ENCODE measurements at regions not wholly inside any gene's neighbourhood (a gene's known extent, or its start where the extent isn't known, plus 50 kb on each side); places are given as distances from the start of the nearest gene placed in this dataset.

DNA sequence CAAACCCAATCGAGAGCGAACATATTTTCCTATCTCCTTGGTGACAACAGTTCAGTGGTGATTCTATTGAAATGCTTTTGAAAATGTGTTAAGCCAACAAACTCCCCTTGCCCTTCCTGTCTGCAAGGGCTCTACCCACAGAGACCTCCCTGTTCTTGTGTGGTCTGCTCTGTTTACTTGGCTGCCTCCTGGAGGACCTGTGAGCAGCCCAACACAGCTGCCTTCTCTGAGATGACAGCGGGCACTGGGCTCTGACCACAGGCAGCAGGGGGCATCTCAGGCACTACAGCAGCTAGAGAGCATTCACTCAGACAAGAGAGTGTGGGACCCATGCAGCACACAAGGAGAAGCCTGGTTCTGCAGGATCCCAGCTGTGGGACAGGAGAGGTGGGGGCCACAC is 416.4 kb downstream of the TCERG1L start:
- ChIA-PET POLR2A (no interaction called here), CTCF (no interaction called here)
- no peak for DNase-seq (ENCODE audit: extremely low spot score)
- TF ChIP-seq LEF1 (IDR thresholded peaks at IDR 0.05; ENCODE audit: borderline replicate concordance) (no peak), SP1 (IDR thresholded peaks at IDR 0.05) (no peak), ARNT (IDR thresholded peaks at IDR 0.05) (no peak), HDGF (IDR thresholded peaks at IDR 0.05; ENCODE audit: borderline replicate concordance) (no peak), NFRKB (IDR thresholded peaks at IDR 0.05) (no peak)

DNA sequence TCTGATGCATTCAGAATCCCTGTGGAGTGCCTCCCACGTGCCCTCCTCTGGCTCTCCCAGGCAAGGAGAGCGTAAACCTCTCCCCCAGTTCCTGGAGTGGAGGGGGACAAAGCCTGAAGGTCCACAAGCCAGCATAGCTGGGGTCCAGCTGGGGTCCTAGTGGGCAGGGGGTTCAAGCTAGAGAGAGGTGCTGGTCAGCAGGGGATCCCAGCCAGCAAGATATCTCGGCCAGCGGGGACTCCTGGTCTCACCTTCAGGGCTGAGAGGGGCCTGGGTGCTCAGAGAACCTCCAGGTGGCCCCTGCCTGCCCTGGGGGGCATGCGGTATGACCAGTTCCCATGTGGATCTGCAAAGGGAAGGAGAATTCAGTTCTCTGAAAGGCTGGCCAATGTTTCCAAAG is 413.7 kb downstream of the TCERG1L start:
- ChIA-PET POLR2A (no interaction called here), CTCF (no interaction called here)
- DNase-seq (ENCODE audit: extremely low spot score), result no peak

DNA sequence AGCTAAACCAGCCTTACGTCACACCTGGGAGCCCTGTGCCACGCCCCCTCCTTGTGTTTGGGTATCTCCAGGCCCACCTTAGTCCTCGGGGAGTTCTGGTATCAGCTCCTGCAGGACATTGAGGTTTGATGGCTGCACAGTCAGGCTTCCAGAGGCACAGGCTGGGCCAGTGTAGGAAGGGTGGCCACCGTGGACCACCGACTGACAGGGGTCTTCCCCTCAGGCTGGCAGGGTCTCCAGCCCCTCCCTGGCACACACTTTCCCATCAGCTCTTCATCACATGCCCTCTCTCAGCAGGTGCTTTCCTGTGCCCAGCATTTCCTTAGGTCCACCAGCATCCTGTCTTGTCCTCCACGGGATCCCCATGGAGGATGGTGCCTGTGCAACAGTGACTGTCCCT is 413.1 kb downstream of the TCERG1L start:
- TF ChIP-seq HDGF (IDR thresholded peaks at IDR 0.05; ENCODE audit: borderline replicate concordance) (no peak), SP1 (IDR thresholded peaks at IDR 0.05) (no peak), ZNF384 (IDR thresholded peaks at IDR 0.05) (no peak), NFRKB (IDR thresholded peaks at IDR 0.05) (no peak), ARNT (IDR thresholded peaks at IDR 0.05) (no peak), TARDBP (IDR thresholded peaks at IDR 0.05) (no peak), L3MBTL2 (conservative IDR thresholded peaks at IDR 0.05) (no peak), ELF4 (IDR thresholded peaks at IDR 0.05) (no peak), SUZ12 (IDR thresholded peaks at IDR 0.05) (no peak), LEF1 (IDR thresholded peaks at IDR 0.05; ENCODE audit: borderline replicate concordance) (no peak), FOXM1 (IDR thresholded peaks at IDR 0.05; ENCODE audit: borderline replicate concordance) (no peak), FOXK2 (IDR thresholded peaks at IDR 0.05) (no peak), BHLHE40 (IDR thresholded peaks at IDR 0.05; ENCODE audit: borderline replicate concordance) (no peak)
- TF ChIP-seq, protein P1, sequence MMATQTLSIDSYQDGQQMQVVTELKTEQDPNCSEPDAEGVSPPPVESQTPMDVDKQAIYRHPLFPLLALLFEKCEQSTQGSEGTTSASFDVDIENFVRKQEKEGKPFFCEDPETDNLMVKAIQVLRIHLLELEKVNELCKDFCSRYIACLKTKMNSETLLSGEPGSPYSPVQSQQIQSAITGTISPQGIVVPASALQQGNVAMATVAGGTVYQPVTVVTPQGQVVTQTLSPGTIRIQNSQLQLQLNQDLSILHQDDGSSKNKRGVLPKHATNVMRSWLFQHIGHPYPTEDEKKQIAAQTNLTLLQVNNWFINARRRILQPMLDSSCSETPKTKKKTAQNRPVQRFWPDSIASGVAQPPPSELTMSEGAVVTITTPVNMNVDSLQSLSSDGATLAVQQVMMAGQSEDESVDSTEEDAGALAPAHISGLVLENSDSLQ (IDR thresholded peaks at IDR 0.05), result no peak
- ChIA-PET POLR2A (no interaction called here), CTCF (no interaction called here)
- DNase-seq (ENCODE audit: extremely low spot score), result no peak

More for the DNA sequence above, 413.7 kb downstream of the TCERG1L start:
- TF ChIP-seq ARNT (IDR thresholded peaks at IDR 0.05), result no peak
- no peak for TF ChIP-seq CTBP1 (IDR thresholded peaks at IDR 0.05; ENCODE audit: borderline replicate concordance)
- no peak for TF ChIP-seq HDGF (IDR thresholded peaks at IDR 0.05; ENCODE audit: borderline replicate concordance)
- no peak for TF ChIP-seq TARDBP (IDR thresholded peaks at IDR 0.05)
- no peak for TF ChIP-seq FOXA1 (IDR thresholded peaks at IDR 0.05)

DNA sequence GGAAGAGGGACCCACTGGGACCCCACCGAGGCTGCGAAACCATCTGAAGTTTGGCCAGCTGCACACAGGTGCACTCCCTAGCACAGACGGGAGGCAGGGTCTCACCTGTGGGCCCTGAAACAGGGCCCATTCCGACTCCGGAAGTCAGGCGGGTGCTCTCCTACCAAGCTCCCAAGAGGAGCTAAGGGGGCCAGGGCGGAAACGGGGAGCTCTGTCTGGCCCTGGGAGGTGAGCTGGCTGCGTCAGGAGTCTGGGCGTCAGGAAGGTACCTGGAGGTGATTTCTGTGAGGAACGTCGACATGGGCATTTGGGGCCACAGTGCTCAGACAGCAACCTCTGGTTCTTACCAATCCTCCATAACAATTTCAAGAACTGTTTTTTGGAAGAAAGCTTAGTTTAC is 411.7 kb downstream of the TCERG1L start:
- DNase-seq (ENCODE audit: extremely low spot score), result no peak
- POLR2A ChIA-PET, result no interaction called here
- CTCF ChIA-PET, result no interaction called here
- TF ChIP-seq L3MBTL2 (conservative IDR thresholded peaks at IDR 0.05) (no peak), FOXM1 (IDR thresholded peaks at IDR 0.05; ENCODE audit: borderline replicate concordance) (no peak), FOXA1 (IDR thresholded peaks at IDR 0.05) (no peak), ARNT (IDR thresholded peaks at IDR 0.05) (no peak), TARDBP (IDR thresholded peaks at IDR 0.05) (no peak), ZNF384 (IDR thresholded peaks at IDR 0.05) (no peak), CTBP1 (IDR thresholded peaks at IDR 0.05; ENCODE audit: borderline replicate concordance) (no peak), FOXK2 (IDR thresholded peaks at IDR 0.05) (no peak), HDGF (IDR thresholded peaks at IDR 0.05; ENCODE audit: borderline replicate concordance) (no peak), NFRKB (IDR thresholded peaks at IDR 0.05) (no peak), SP1 (IDR thresholded peaks at IDR 0.05) (no peak)
- TF ChIP-seq, protein P1 (IDR thresholded peaks at IDR 0.05), result no peak

DNA sequence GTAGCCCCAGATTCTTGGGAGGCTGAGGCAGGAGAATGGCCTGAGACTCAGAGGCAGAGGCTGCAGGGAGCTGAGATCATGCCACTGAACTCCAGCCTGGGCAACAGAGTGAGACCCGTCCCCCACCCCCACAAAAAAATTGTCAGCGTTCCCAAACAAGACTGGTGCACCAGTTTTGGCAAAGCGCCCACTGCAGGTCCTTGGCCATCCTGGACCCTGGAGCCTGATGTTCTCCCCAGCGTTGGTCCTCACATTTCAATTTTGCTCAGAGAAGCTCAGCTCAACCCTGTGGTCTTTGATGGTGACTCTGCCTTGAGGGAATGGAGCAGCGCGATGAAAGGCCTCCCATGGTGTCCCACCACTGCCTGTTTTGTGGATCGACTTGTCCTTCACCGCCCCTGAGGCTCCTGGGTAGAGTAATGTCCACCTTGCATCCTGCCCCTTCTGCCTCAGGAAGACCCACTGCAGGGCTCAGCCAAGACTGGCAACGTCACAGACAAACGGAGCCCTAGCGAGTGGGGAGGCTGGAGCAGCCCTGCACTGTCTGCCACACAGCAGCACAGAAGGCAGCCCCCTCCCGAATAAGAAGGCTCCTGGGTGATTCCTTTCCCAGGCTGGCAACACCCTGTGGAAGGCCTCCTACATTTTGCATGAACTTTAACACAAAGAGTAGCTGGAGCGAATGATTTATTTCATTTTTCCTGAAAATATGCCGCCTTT is 410.9 kb downstream of the TCERG1L start:
- DNase-seq (ENCODE audit: extremely low spot score), result no peak
- CTCF ChIA-PET, result no interaction called here
- TF ChIP-seq HDGF (IDR thresholded peaks at IDR 0.05; ENCODE audit: borderline replicate concordance) (no peak), LEF1 (IDR thresholded peaks at IDR 0.05; ENCODE audit: borderline replicate concordance) (no peak), SUZ12 (IDR thresholded peaks at IDR 0.05) (no peak), ARNT (IDR thresholded peaks at IDR 0.05) (no peak), TARDBP (IDR thresholded peaks at IDR 0.05) (no peak), FOXM1 (IDR thresholded peaks at IDR 0.05; ENCODE audit: borderline replicate concordance) (no peak), BHLHE40 (IDR thresholded peaks at IDR 0.05; ENCODE audit: borderline replicate concordance) (no peak), FOXA1 (IDR thresholded peaks at IDR 0.05) (no peak), CTBP1 (IDR thresholded peaks at IDR 0.05; ENCODE audit: borderline replicate concordance) (no peak), L3MBTL2 (conservative IDR thresholded peaks at IDR 0.05) (no peak), NFRKB (IDR thresholded peaks at IDR 0.05) (no peak), FOXK2 (IDR thresholded peaks at IDR 0.05) (no peak), SP1 (IDR thresholded peaks at IDR 0.05) (no peak), ZNF384 (IDR thresholded peaks at IDR 0.05) (no peak), ELF4 (IDR thresholded peaks at IDR 0.05) (no peak)
- TF ChIP-seq, protein P1 (IDR thresholded peaks at IDR 0.05), result no peak
- POLR2A ChIA-PET, result no interaction called here

DNA sequence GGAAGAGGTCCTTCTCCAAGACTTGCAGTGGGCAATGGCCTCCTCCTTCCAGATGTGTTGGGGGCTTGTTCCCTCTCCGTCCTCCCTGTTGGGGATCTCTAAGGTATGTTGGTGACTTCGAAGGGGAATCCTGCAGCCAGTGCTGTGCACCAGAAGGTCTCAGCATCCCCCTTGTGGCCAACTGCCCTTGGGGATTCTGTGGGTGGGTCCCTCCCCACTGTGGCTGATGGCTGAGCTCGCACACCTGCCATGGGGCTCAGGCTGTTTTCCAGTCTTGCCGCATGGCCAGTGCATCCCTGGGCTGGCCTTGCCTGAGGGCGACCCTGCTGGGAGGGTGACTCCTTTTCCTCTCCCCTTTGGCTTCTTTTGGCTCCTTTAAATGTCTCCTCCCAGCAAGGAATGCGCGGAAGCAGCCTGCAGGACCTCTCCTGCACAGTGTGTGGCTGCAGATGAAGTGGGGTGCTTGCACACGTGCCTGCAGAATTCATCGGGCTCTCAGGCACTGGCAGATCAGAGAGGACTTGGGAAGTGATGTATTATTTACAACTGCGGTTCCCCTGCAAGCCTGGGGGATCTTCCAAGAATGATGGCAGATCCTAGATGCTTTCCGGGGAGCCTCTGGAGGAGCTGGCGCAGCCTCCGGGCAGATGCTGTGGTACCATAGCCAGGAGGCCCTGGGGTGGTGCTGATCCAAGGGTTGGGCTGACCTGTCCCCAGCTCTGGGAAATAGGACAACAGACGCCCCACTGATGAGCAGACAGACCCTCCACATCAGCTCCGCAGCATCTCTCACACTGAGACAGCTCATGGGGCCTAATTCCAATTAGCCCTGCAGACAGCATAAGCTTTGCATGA is 410.0 kb downstream of the TCERG1L start:
- no peak for DNase-seq (ENCODE audit: extremely low spot score)
- ChIA-PET POLR2A (no interaction called here), CTCF (no interaction called here)
- TF ChIP-seq SUZ12 (IDR thresholded peaks at IDR 0.05) (no peak), ZNF384 (IDR thresholded peaks at IDR 0.05) (no peak), NFRKB (IDR thresholded peaks at IDR 0.05) (no peak), FOXA1 (IDR thresholded peaks at IDR 0.05) (no peak), TARDBP (IDR thresholded peaks at IDR 0.05) (no peak), FOXM1 (IDR thresholded peaks at IDR 0.05; ENCODE audit: borderline replicate concordance) (no peak), HDGF (IDR thresholded peaks at IDR 0.05; ENCODE audit: borderline replicate concordance) (no peak), CTBP1 (IDR thresholded peaks at IDR 0.05; ENCODE audit: borderline replicate concordance) (no peak), LEF1 (IDR thresholded peaks at IDR 0.05; ENCODE audit: borderline replicate concordance) (no peak), BHLHE40 (IDR thresholded peaks at IDR 0.05; ENCODE audit: borderline replicate concordance) (no peak), L3MBTL2 (conservative IDR thresholded peaks at IDR 0.05) (no peak), SP1 (IDR thresholded peaks at IDR 0.05) (no peak), ELF4 (IDR thresholded peaks at IDR 0.05) (no peak), FOXK2 (IDR thresholded peaks at IDR 0.05) (no peak), ARNT (IDR thresholded peaks at IDR 0.05) (no peak)
- TF ChIP-seq, protein P1 (IDR thresholded peaks at IDR 0.05), result no peak

Data from HEK293T (cell line).